ENCODE measurements at regions not wholly inside any gene's neighbourhood (a gene's known extent, or its start where the extent isn't known, plus 50 kb on each side); places are given as distances from the start of the nearest gene placed in this dataset.

- H3K4me3 ChIP-seq (replicated peaks in 1 of 2; ENCODE audit: low read depth in 1 of 2, low read length in 2 of 2) = no peak overlapping the region
- no peak overlapping the region for H3K4me2 ChIP-seq (ENCODE audit: low read length)
- peaks cover 3 to 6% of the 10 kb centered on the region in 2 experiments; a peak in 2 of 4 replicates for H3K4me1 ChIP-seq (ENCODE audit: control insufficient read depth in 1 of 2, insufficient read depth in 2 of 2, low read length in 2 of 2)
- H3K9ac ChIP-seq (ENCODE audit: low read length) = no peak overlapping the region
- no peak for DNase-seq (ENCODE audit: low read depth, low spot score)
- no peak for ATAC-seq
- intact Hi-C loops (cut with micrococcal nuclease) = no loop called here
- no peak overlapping the region for H3K27ac ChIP-seq (ENCODE audit: low read depth, low read length)
- H3K79me2 ChIP-seq (ENCODE audit: insufficient read depth, low read length) = no peaks in the 10 kb centered on the region
- BruUV-seq (replicated peaks) = no TSS peak
- ChIA-PET CTCF (no interaction called here), RAD21 (ENCODE audit: low non-redundant PET in 1 of 2, low total read pairs in 2 of 2, uncharacterized antibody in 2 of 2, unreplicated experiment in 2 of 2) (no interaction called here), POLR2A (no interaction called here)
- H3K36me3 ChIP-seq (ENCODE audit: control insufficient read depth in 1 of 2, insufficient read depth in 2 of 2, low read length in 2 of 2) = no peaks in the 10 kb centered on the region
- no peaks in the 10 kb centered on the region for H3K9me3 ChIP-seq (ENCODE audit: control insufficient read depth in 1 of 2, insufficient read depth in 1 of 2, low read depth in 1 of 2, low read length in 2 of 2)
- H4K20me1 ChIP-seq (ENCODE audit: insufficient read depth) = no peaks in the 10 kb centered on the region
- TF ChIP-seq ZNF274 (IDR thresholded peaks at IDR 0.05; ENCODE audit: low read depth, low read length) (no peak), REST (IDR thresholded peaks at IDR 0.05; ENCODE audit: low read depth) (no peak), RAD21 (IDR thresholded peaks at IDR 0.05; ENCODE audit: low read depth) (no peak), FOSL1 (IDR thresholded peaks at IDR 0.05; ENCODE audit: low read depth) (no peak), SIN3A (IDR thresholded peaks at IDR 0.05; ENCODE audit: low read depth) (no peak)
- no peak overlapping the region for H2AFZ ChIP-seq (ENCODE audit: low read depth, low read length, poor library complexity, severe bottlenecking)
- no peaks in the 10 kb centered on the region for H3K9me2 ChIP-seq (ENCODE audit: insufficient read depth)
- no peaks in the 10 kb centered on the region for H3K27me3 ChIP-seq (ENCODE audit: insufficient read depth, low read length)
Observed at GRCh38 chr10:17519457-17519856, 65.1 kb upstream of the ST8SIA6 start.

- H3K36me3 ChIP-seq (ENCODE audit: control insufficient read depth in 1 of 2, insufficient read depth in 2 of 2, low read length in 2 of 2) = no peaks in the 10 kb centered on the region
- H3K4me2 ChIP-seq (ENCODE audit: low read length) = no peak overlapping the region
- DNase-seq (ENCODE audit: low read depth, low spot score) (no peak), ATAC-seq (no peak)
- no peak overlapping the region for H3K27ac ChIP-seq (ENCODE audit: low read depth, low read length)
- ChIA-PET RAD21 (ENCODE audit: low non-redundant PET in 1 of 2, low total read pairs in 2 of 2, uncharacterized antibody in 2 of 2, unreplicated experiment in 2 of 2) (no interaction called here), CTCF (no interaction called here), POLR2A (no interaction called here)
- no peak overlapping the region for H2AFZ ChIP-seq (ENCODE audit: low read depth, low read length, poor library complexity, severe bottlenecking)
- no peaks in the 10 kb centered on the region for H3K9me2 ChIP-seq (ENCODE audit: insufficient read depth)
- no peak overlapping the region for H3K4me3 ChIP-seq (replicated peaks in 1 of 2; ENCODE audit: low read depth in 1 of 2, low read length in 2 of 2)
- no peaks in the 10 kb centered on the region for H3K79me2 ChIP-seq (ENCODE audit: insufficient read depth, low read length)
- H3K4me1 ChIP-seq (ENCODE audit: control insufficient read depth in 1 of 2, insufficient read depth in 2 of 2, low read length in 2 of 2) = peaks cover 7 to 11% of the 10 kb centered on the region in 2 experiments
- no peak overlapping the region for H3K9ac ChIP-seq (ENCODE audit: low read length)
- no peaks in the 10 kb centered on the region for H3K9me3 ChIP-seq (ENCODE audit: control insufficient read depth in 1 of 2, insufficient read depth in 1 of 2, low read depth in 1 of 2, low read length in 2 of 2)
- no peak for TF ChIP-seq CEBPB (IDR thresholded peaks at IDR 0.05; ENCODE audit: low read depth)
- TF ChIP-seq ZFX (IDR thresholded peaks at IDR 0.05) = no peak
- no peak for TF ChIP-seq EZH2 (IDR thresholded peaks at IDR 0.05)
- TF ChIP-seq JUND (IDR thresholded peaks at IDR 0.05) = no peak
- no peak for TF ChIP-seq YY1 (IDR thresholded peaks at IDR 0.05; ENCODE audit: extremely low read depth, insufficient replicate concordance, low read depth, low read length)
- no peak for TF ChIP-seq ATF3 (IDR thresholded peaks at IDR 0.05)
- no peaks in the 10 kb centered on the region for H3K27me3 ChIP-seq (ENCODE audit: insufficient read depth, low read length)
- no peaks in the 10 kb centered on the region for H4K20me1 ChIP-seq (ENCODE audit: insufficient read depth)
- BruUV-seq (replicated peaks) = no TSS peak
- intact Hi-C loops (cut with micrococcal nuclease) = no loop called here
Observed at GRCh38 chr10:17518338-17518737, 63.9 kb upstream of the ST8SIA6 start.
